ENCODE measurements at regions not wholly inside any gene's neighbourhood (a gene's known extent, or its start where the extent isn't known, plus 50 kb on each side); places are given as distances from the start of the nearest gene placed in this dataset.

GRCh38 chr16:6714510-6714909 lies 618.1 kb upstream of the RBFOX1 start (continued):
- no peak for TF ChIP-seq POU6F1 (CRISPR knock-in tag; IDR thresholded peaks at IDR 0.05; ENCODE audit: borderline replicate concordance, low read depth)
- TF ChIP-seq RARB (CRISPR knock-in tag; IDR thresholded peaks at IDR 0.05), result no peak
- TF ChIP-seq ISL1 (CRISPR knock-in tag; IDR thresholded peaks at IDR 0.05), result no peak
- TF ChIP-seq OSR1 (CRISPR knock-in tag; IDR thresholded peaks at IDR 0.05), result no peak
- TF ChIP-seq, protein P1, sequence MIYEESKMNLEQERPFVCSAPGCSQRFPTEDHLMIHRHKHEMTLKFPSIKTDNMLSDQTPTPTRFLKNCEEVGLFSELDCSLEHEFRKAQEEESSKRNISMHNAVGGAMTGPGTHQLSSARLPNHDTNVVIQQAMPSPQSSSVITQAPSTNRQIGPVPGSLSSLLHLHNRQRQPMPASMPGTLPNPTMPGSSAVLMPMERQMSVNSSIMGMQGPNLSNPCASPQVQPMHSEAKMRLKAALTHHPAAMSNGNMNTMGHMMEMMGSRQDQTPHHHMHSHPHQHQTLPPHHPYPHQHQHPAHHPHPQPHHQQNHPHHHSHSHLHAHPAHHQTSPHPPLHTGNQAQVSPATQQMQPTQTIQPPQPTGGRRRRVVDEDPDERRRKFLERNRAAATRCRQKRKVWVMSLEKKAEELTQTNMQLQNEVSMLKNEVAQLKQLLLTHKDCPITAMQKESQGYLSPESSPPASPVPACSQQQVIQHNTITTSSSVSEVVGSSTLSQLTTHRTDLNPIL (CRISPR knock-in tag; IDR thresholded peaks at IDR 0.05; ENCODE audit: low read depth), result no peak
- no peak for TF ChIP-seq ZNF8 (CRISPR knock-in tag; IDR thresholded peaks at IDR 0.05)

- ATAC-seq, result no peak
- TF ChIP-seq TCF4 (CRISPR knock-in tag; IDR thresholded peaks at IDR 0.05; ENCODE audit: borderline replicate concordance) (no peak), ZFP3 (CRISPR knock-in tag; IDR thresholded peaks at IDR 0.05) (no peak), ZFP30 (CRISPR knock-in tag; IDR thresholded peaks at IDR 0.05) (no peak), ZNF8 (CRISPR knock-in tag; IDR thresholded peaks at IDR 0.05) (no peak), PPARA (CRISPR knock-in tag; IDR thresholded peaks at IDR 0.05; ENCODE audit: borderline replicate concordance) (no peak), RARB (CRISPR knock-in tag; IDR thresholded peaks at IDR 0.05) (no peak), CSDC2 (CRISPR knock-in tag; IDR thresholded peaks at IDR 0.05) (no peak), ZNF565 (CRISPR knock-in tag; conservative IDR thresholded peaks at IDR 0.05; ENCODE audit: low read depth) (no peak), ESRRG (CRISPR knock-in tag; IDR thresholded peaks at IDR 0.05) (no peak), SNAI2 (CRISPR knock-in tag; IDR thresholded peaks at IDR 0.05) (no peak), ARNTL (CRISPR knock-in tag; IDR thresholded peaks at IDR 0.05; ENCODE audit: borderline replicate concordance, low read depth) (no peak)
- TF ChIP-seq, protein P2, sequence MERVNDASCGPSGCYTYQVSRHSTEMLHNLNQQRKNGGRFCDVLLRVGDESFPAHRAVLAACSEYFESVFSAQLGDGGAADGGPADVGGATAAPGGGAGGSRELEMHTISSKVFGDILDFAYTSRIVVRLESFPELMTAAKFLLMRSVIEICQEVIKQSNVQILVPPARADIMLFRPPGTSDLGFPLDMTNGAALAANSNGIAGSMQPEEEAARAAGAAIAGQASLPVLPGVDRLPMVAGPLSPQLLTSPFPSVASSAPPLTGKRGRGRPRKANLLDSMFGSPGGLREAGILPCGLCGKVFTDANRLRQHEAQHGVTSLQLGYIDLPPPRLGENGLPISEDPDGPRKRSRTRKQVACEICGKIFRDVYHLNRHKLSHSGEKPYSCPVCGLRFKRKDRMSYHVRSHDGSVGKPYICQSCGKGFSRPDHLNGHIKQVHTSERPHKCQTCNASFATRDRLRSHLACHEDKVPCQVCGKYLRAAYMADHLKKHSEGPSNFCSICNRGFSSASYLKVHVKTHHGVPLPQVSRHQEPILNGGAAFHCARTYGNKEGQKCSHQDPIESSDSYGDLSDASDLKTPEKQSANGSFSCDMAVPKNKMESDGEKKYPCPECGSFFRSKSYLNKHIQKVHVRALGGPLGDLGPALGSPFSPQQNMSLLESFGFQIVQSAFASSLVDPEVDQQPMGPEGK (CRISPR knock-in tag; IDR thresholded peaks at IDR 0.05; ENCODE audit: borderline replicate concordance), result no peak
- TF ChIP-seq, protein P1 (CRISPR knock-in tag; IDR thresholded peaks at IDR 0.05; ENCODE audit: low read depth), result no peak
- TF ChIP-seq, protein P3, sequence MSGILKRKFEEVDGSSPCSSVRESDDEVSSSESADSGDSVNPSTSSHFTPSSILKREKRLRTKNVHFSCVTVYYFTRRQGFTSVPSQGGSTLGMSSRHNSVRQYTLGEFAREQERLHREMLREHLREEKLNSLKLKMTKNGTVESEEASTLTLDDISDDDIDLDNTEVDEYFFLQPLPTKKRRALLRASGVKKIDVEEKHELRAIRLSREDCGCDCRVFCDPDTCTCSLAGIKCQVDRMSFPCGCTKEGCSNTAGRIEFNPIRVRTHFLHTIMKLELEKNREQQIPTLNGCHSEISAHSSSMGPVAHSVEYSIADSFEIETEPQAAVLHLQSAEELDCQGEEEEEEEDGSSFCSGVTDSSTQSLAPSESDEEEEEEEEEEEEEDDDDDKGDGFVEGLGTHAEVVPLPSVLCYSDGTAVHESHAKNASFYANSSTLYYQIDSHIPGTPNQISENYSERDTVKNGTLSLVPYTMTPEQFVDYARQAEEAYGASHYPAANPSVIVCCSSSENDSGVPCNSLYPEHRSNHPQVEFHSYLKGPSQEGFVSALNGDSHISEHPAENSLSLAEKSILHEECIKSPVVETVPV (CRISPR knock-in tag; IDR thresholded peaks at IDR 0.05), result no peak
- TF ChIP-seq, protein P4, sequence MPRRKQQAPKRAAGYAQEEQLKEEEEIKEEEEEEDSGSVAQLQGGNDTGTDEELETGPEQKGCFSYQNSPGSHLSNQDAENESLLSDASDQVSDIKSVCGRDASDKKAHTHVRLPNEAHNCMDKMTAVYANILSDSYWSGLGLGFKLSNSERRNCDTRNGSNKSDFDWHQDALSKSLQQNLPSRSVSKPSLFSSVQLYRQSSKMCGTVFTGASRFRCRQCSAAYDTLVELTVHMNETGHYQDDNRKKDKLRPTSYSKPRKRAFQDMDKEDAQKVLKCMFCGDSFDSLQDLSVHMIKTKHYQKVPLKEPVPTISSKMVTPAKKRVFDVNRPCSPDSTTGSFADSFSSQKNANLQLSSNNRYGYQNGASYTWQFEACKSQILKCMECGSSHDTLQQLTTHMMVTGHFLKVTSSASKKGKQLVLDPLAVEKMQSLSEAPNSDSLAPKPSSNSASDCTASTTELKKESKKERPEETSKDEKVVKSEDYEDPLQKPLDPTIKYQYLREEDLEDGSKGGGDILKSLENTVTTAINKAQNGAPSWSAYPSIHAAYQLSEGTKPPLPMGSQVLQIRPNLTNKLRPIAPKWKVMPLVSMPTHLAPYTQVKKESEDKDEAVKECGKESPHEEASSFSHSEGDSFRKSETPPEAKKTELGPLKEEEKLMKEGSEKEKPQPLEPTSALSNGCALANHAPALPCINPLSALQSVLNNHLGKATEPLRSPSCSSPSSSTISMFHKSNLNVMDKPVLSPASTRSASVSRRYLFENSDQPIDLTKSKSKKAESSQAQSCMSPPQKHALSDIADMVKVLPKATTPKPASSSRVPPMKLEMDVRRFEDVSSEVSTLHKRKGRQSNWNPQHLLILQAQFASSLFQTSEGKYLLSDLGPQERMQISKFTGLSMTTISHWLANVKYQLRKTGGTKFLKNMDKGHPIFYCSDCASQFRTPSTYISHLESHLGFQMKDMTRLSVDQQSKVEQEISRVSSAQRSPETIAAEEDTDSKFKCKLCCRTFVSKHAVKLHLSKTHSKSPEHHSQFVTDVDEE (CRISPR knock-in tag; IDR thresholded peaks at IDR 0.05), result no peak
Observed at GRCh38 chr16:6709736-6710135, 622.9 kb upstream of the RBFOX1 start.

DNA sequence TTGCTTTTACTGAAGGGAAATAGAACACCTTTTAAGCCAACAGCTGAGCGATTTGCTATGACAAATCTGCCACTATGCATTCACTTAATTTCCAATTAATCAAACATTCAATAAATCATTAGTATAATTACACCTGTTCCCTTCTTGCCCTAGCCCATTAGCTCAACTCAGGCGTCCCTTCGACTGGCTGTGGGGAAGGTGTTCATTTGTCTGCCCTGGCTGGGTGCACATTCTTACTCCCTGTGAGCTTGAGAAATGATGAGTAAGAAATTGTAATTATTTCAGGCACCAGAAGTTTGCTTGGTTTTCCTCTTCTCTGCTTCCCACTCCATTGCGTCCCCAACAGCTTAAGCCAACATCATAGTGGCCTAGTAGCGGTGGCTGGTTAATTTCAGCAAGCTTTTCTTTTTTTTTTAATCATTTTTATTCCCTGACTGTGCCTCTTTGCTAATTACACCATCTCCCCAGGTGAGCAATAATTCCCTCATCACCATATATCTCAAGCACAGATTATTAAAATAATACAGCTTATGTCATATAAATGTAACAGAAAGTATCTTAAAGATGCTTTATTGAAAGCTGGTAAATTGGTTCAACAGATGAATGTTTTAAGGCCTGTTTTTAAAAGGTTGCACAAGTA lies 623.9 kb upstream of the RBFOX1 start:
- ATAC-seq, result no peak
- no peak for TF ChIP-seq ISL1 (CRISPR knock-in tag; IDR thresholded peaks at IDR 0.05)
- no peak for TF ChIP-seq GLIS3 (CRISPR knock-in tag; IDR thresholded peaks at IDR 0.05)
- TF ChIP-seq ARNTL (CRISPR knock-in tag; IDR thresholded peaks at IDR 0.05; ENCODE audit: borderline replicate concordance, low read depth), result no peak
- TF ChIP-seq POU6F1 (CRISPR knock-in tag; IDR thresholded peaks at IDR 0.05; ENCODE audit: borderline replicate concordance, low read depth), result no peak
- TF ChIP-seq, protein P2 (CRISPR knock-in tag; IDR thresholded peaks at IDR 0.05; ENCODE audit: borderline replicate concordance), result no peak
- TF ChIP-seq ZFP30 (CRISPR knock-in tag; IDR thresholded peaks at IDR 0.05), result no peak
- no peak for TF ChIP-seq OSR1 (CRISPR knock-in tag; IDR thresholded peaks at IDR 0.05)
- no peak for TF ChIP-seq PPARA (CRISPR knock-in tag; IDR thresholded peaks at IDR 0.05; ENCODE audit: borderline replicate concordance)
- TF ChIP-seq ZFP3 (CRISPR knock-in tag; IDR thresholded peaks at IDR 0.05), result no peak
- no peak for TF ChIP-seq ZC3H10 (CRISPR knock-in tag; IDR thresholded peaks at IDR 0.05)
- no peak for TF ChIP-seq RARB (CRISPR knock-in tag; IDR thresholded peaks at IDR 0.05)
- TF ChIP-seq BACH2 (CRISPR knock-in tag; IDR thresholded peaks at IDR 0.05; ENCODE audit: borderline replicate concordance), result no peak

Measured in SK-N-SH treated with all-trans-retinoic acid at 6 μM for 48 hours (cell line).